GM19438 (cell line): ENCODE measurements at regions not wholly inside any gene's neighbourhood (a gene's known extent, or its start where the extent isn't known, plus 50 kb on each side); places are given as distances from the start of the nearest gene placed in this dataset.

Source experiments
- ATAC-seq: cut with Tn5 transposase; IDR thresholded peaks from one replicate; pipeline ENCODE4 v1.9.1; 2021; ENCODE audit warnings: low read depth; ENCODE audit not compliant: unreplicated experiment

DNA sequence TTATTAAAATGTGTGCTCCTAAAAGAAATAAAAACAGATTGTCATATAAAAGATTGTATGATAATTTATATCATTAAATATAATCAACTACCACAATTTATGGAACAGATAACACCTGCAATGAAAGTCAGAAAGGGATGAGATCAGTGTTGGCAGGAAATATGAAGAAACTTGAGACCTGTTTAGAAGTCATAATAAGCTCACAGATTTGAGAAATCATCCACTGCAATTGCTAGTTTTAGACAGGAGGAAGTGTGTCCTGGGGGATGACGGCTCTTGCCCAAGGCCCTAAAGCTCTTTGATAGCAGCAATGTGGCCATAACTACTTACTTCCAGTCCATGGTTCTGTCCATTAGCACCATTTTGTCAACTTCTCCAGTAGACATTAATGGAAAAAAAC, 122.8 kb upstream of the SOX5 start:
- no peak for ATAC-seq

DNA sequence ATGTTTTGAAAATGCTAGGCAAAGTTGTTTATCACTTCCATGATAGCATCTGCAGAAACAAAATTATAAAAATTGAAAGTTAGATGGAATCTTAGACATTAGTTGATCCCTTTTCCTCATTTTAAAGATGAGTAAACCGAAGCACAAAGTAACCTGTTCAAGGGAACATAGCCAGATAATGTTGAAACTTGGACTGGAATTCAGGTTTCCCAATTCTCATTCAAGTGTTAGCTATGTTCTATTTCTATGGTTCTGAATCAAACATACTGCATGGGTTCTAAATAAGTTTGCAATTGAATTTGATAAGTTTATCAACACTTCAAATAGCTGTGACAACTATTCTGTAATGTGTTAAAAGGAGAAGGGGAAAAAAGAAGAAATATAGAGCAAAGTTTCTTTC, 122.4 kb upstream of the SOX5 start:
- no peak for ATAC-seq

DNA sequence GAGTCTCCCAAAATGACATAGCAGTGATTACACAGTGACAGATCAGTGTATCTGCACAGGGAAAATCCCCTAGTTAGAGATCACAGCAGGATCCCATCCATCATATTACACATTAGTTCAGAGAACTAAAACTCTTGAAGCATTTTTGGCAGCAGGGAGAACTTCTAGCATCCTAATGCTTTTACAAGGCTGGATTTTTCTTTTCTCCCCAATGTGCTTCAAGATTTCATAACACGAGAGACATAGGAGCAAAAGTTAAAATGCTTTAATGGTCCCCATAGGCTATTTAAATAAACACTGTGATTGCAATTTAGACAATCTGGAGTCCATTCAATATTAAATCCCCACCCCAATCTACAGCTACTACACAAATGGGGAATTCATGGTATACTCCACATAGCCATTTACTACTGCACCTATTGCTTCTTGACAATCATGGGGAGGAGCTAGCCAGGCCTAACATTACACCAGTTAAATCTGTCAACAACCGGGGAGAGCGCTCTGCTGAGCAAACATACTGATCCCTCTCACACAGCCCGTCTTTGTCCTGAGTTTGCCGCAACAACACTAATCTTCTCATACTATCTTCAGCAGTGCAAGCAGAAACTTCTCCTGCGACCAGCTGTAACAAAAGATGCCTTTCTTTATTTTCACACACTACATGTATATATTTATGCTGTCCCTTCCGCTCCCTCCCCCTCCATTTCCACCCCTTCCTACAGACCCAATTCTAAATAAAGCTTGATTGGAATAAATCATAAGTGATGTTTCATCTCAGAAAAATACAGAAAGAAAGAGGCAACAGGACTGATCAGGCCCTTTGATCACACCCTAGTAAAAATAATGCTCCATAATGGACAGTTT, 120.3 kb upstream of the SOX5 start:
- no peak for ATAC-seq

DNA sequence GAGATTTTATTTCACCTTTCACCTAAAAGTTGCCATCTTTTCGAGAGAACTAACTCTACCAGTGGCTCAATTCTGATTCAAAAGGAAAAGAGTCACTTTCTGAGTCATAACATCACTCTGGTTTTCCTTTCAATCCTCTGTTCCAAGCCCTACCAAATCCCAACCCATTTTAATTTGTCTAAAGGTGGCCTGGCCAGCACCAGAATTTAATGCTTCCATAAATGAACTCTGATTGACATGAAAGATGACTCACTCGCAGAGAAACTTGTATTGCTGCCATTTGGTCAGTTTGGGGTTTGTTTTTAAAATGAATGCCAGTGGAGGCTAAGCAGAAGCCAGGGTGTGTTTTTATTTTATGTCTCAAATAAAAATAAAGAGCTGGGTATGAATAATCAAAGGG, 117.4 kb upstream of the SOX5 start:
- ATAC-seq: no peak

DNA sequence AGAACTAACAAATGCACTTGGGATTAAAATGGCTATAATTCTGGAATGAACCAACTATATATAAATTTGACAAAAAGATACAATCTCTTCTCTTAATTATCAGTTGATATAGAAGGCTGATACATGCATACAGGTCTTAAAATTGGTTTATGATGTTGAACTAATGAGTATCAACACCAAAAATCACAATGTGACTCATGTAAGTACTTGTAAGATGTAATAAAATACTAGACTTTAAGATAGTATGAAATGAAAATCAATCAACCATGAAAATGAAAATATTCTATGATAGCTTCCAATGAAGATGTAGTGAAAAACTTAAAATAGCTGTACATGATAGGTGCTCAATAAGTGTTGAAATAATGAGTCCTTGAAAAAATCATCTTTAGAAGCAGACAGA, 116.6 kb upstream of the SOX5 start:
- no peak for ATAC-seq

DNA sequence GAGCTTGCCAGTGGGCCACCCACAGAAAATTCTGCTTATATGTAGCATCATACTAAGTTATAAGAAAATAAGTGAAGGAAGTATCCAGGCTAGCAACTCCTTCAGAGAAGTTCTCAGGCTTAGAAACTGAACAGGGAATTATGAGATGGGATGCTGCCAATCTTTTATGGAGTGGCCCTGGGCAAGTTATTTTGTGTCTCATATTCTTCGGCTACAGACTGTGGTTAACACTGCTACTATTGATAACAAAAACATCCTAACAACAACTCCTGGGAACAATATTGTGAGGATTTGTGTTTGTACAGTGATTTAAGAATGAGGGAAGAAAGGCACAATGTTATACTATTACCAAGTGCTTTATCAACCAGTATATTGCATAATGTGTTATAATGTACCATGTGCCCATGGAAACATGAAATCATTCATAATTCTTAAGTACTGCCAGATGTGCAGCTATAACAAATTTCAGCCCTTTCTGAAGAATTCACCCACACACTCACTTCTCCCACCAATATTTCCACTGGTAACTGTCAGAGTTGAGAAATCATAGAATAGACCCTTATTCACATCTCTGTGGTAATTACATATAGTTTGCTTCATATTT, 113.3 kb upstream of the SOX5 start:
- ATAC-seq: no peak

DNA sequence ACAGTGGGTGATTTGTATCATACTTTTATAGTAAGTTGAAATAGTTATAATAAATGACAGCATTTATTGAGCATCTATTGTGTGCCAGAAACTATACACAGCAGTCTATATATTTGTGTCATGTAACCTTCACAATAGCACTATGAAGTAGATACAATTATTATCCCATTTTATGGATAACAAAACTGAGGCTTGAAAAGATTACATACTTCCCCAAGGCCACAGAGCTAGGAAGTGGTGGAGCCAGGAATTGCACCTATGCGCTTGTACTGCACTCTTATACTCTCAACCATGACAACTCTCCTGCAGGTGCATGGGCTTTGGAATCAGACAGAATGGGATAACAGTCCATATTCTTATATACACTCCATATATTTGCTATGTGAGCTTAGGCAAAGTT, 110.6 kb upstream of the SOX5 start:
- no peak for ATAC-seq

DNA sequence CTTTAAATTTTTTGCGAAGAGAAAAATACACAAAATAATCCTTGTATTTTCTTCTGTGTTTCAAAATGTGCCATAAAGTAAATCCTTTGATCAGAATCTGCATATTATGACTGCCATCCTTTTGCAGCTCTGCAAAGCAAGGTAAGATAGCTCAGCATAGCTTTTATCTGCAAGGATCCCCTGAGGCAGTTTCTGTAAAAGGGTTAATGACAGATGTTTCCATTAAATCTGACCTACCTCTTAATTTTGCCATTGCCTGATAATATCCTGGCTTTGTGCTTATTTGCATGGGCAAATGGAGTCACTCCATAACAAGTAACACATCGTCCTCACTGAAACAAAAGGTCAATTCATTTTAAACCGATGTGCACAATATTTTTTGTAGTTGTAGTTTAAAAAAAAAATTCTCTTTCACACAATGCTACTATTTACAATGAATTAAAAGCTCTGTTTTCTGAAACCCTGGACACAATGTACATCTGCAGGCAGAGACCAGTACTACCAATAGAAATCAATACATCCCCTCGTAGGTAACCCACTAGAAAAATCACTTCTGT, 108.5 kb upstream of the SOX5 start:
- no peak for ATAC-seq

DNA sequence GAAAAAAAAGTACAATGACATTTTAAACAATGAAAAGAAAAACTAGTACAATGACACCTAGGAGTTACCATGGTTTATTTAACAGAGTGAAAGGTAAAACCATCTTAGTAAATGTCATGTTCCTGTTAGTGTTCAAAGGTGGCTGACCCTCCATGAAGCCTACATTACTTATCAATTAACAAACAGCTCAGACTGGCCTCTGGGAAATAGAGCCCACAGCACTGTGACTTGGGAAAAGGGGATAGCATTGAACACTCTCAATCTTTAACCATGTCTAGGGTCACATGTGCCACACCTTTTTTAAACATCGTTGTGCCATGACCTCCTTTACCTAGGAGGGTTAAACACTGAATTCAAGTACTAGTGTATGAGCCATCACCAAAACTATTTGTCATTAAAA, 106.3 kb upstream of the SOX5 start:
- ATAC-seq: no peak

DNA sequence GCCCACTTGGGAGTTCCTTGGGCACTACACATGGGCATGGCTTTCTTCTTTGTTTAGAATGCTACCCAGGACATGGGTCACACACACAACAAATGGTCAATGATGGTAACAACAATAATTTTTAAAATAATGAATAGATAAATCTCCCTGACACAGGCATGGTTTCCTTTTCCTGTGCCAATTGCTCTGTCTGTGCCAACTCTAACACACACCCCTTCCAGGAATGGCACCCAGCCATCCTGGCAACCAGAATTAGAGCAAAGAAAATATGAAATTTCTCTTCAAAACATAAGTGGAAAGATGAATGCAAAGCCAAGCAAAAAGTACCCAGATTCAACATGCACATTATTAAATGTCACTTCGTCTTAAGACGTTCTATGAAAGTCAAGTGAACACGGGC, 104.9 kb upstream of the SOX5 start:
- ATAC-seq: no peak

DNA sequence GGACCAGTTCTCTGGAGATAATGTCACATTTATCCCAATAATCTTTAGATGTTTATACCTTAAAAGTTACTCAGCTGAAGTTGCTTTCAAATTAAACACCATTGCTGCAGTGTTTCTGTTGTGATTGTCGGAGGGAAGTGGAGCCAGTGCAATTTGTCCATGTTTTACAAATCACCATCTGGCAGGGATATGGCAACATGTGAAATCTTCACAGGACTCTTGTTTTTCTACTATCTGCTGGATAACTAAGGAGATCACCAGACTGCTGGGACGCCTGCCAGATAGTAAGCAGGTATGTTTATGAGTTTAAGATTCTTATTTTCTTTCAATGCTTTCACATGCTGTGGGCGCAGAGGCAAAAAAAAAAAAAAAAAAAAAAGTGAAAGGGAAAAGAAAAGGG, 100.3 kb upstream of the SOX5 start:
- ATAC-seq: no peak

DNA sequence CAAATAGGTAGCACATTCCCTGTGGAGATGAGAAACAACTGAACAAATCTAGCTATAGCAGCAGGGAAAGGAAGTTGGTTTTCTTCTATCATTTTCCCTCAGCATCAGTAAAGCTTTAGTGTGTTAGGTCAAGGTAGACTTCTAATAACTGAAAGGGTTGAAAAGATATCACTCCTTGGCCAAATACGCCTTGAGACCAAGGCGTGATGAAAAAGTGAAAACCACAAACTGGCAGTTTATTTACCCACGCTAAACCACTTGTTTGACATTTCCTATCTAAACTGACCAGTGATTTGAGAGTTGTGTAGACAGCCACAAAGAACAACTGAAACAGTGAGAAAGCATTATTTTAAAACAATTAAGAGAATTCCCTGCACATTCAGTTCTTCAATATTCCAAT, 99.6 kb upstream of the SOX5 start:
- no peak for ATAC-seq

DNA sequence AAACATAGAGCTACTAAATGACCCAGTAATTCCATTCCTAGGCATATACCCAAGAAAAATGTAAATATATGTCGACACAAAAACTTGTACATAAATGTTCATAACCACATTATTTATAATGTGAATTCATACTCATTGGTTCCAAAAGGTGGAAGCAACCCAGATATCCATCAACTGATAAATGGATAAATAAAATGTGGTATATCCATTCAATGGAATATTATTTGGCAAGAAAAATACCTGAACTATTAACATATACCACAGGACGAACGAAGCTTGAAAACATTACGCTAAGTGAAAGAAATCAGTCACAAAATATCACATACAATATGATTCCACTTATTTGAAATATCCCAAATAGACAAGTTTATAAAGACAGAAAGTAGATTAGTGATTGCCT, 99.0 kb upstream of the SOX5 start:
- ATAC-seq: no peak

DNA sequence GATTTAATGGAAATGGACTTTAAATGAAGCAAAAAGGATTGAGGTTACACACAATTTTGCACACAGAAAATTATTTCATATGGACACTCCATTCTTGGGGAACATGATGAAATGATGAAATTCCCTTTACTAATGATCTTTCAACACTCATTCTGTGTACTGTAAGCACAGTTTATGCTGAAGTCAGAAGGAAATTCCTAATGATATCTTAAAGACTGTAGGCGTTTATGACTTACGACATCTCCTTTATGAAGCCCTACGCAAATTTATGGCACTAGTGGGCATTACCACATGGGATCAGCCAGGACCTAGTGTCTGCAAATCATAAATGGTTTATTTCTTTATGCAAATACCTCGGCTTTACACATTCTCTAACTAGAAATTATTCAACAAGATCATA, 97.9 kb upstream of the SOX5 start:
- no peak for ATAC-seq

DNA sequence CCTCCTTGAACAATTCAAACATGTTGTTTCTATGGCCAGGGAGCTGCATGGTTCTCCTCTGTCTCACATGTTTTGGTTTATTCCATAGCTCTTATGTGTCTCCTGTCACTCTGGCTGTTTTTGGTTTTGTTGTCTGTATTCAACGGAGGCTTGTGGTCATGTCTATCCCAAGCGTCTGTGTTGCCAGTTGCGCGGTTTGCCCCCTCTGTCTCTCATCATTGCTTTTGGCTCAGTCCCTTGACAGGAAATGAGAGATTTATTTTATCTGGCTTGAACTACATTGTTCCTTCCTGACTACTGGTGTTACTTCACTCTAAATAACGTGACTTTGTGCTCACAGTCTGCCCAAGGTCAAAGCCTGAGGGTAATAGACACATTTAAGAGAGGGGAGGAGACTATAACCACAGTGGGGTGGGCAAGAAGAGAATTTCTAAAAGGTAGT, 96.4 kb upstream of the SOX5 start:
- ATAC-seq: no peak

DNA sequence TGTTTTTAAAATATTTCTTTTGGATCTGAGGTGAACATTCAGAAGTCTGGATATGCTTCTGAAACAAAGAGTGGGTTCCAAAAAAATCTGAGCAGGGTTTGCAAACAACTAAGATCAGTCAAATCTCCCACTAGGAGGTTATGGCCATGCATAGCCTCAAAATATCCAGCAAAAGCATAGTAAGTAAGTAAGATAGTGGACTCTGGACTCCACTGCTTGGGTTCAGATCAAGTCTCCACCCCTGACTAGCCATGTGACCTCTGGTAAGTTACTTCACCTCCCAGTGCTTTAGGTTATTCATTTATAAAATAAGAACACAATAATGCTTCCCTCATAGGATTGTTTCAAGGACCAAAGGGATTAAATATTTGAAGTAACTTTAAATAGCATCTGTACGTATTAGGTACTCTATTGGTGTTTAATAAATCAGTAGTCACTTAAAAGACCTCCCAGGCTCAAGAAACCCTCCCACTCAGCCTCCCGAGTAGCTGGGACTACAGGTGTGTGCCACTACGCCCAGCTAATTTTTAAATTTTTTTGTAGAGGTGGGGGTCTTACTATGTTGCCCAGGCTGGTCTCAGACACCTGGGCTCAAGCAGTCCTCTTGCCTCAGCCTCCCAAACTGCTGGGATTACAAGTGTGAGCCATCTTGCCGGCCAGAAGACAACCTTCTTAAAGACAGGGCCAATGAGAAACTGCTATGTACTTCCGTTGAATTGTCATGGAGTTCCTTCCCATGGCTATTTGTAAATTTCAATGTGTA, 95.7 kb upstream of the SOX5 start:
- ATAC-seq: no peak

DNA sequence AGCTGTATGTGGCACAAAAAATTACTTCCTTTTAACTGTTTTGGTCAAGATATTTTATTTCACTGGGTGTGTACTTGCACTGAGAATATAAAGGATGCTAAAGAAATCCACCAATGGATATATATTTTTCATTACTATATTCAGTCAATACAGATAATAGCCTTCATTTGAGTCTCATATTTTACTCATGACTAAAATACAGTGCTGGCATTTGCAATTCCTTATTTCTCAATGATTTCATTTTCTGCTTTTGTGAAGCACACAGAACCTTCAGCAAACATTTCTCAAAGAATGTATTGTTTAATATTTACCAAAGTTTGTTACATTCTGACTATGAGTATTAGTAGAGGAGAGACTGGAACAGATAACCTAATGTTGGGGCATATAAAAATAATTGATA, 93.2 kb upstream of the SOX5 start:
- no peak for ATAC-seq

DNA sequence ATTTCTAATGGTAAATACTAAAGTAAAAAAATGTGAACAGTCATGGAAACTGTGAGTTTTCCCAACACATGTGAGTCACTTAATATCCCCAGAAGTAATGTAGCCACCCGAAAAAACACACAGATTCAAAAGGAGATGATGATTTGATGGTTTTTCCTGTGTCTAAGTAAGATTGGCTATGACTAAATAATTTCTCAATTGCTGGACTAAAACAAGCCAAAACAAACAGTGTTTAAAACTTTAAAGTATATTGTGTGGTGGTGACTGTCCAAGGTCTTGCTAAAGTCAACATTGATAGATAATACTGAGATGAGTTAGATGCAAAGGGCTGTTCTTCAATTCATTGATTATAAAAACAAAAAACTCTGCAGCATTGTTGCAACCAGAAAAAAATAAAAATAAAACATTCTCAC, 89.6 kb upstream of the SOX5 start:
- ATAC-seq: no peak

DNA sequence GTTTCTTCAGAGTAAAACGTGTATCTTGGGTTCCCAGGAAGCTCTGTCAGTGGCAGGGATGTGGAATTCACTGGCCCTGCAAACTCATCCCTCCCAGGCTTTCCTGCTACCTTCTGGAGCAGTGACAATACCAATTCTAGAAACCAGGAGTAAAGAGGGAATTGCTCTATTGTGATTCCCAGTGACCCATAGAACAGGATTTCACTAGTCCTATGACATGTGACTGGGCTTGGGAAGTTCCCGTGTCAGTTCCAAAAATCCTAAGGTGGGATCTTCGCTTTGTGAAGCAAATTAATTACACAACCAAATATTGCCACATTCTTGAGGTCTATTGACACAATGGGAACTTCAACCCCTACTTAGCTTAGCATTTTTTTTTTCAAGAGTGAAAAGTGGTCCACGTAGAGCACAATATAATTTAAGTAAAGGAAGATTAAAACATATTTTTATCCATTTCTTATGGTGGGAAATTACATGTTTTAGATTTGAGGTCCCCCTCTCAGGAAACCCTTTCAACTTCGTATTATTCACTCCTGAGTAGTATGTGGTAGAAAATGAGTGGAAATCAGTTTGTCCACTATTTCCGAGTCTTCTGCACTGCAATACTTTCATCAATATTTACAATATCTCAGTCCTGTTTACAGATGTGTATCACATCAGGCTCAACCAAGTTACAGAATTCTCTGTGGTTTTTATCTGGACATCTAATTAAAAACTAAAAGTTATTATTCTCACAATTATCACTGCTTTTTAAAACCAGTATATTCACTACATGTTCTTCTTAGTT, 88.9 kb upstream of the SOX5 start:
- ATAC-seq: no peak

DNA sequence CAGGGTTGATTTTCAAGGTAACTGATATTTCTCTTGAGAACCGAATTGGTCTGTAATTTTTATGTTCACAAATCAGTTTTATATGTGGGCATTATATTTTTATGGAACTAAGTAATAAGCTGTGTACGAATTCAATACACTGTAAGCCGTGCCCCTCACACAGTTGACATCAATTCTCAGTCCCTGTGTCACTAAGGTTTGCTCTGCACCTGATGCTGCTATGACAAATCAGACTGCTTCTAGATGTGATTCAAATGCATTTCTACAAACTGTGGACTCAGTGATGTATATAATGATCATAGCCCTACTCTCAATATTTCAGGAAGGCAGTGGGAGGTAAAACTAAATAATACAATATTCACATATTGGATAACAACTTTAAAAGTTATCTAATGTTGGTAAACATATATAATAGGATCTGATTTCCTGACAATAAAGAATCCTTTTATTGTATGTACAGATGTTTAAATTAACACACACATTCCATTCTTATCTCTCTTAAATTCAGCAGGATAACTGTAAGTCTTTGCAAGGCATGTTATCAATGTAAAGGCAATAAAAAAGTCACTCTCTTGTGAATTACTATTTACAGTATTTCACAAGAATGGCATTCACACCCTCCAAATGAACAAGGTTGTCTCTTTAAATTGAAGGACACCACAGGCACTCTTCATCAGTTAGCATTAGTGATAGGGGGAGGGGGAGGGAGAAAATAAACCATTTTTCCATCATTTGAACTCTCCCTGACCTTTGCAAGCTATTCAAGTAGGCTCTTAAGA, 87.2 kb upstream of the SOX5 start:
- no peak for ATAC-seq
